OCI-LY3 (cell line): ENCODE measurements at regions not wholly inside any gene's neighbourhood (a gene's known extent, or its start where the extent isn't known, plus 50 kb on each side); places are given as distances from the start of the nearest gene placed in this dataset.

ENCODE experiments used
- CTCF ChIP-seq: fragments of 200-600, 300-600 bp; sonication (generic); IDR thresholded peaks from 2 replicates; pipeline ENCODE4 v1.5.1; 2014; ENCODE audit warnings: antibody characterized with exemption, low read length, low read depth
- EZH2phosphoT487 ChIP-seq: fragments of 200-600 bp; shearing (Covaris generic); IDR thresholded peaks from 2 replicates; pipeline ENCODE4 v1.6.1; 2018; ENCODE audit warnings: antibody characterized with exemption, mixed run types, low read depth

GRCh38 chr6:63446405-63446804 is 125.9 kb upstream of the LOC128125822 start:
- TF ChIP-seq CTCF (no peak), EZH2phosphoT487 (no peak)
